ENCODE measurements at regions not wholly inside any gene's neighbourhood (a gene's known extent, or its start where the extent isn't known, plus 50 kb on each side); places are given as distances from the start of the nearest gene placed in this dataset.

DNA sequence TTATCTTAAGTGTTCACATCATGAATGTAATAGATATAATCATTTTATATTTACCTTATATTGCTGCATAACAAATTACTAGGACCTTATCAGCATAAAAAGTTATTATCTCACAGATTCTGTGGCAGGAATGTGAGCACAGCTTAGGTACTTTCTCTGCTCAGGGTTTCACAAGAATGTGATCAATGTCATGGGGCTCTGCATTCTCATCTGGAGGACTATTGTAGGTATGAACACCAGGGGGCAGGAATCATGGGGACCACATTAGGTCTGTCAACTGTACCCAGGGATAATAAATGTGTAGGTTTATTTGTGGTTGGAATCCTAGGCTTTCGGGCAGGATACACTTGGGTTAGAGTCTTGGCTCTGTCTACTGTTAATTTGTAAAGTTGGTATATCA lies 519.2 kb downstream of the ARAP2 start:
- no peak overlapping the region for H3K27ac Mint-ChIP-seq (ENCODE audit: unreplicated experiment)
- no peak for DNase-seq (ENCODE audit: low spot score)
- TF ChIP-seq, protein P1, sequence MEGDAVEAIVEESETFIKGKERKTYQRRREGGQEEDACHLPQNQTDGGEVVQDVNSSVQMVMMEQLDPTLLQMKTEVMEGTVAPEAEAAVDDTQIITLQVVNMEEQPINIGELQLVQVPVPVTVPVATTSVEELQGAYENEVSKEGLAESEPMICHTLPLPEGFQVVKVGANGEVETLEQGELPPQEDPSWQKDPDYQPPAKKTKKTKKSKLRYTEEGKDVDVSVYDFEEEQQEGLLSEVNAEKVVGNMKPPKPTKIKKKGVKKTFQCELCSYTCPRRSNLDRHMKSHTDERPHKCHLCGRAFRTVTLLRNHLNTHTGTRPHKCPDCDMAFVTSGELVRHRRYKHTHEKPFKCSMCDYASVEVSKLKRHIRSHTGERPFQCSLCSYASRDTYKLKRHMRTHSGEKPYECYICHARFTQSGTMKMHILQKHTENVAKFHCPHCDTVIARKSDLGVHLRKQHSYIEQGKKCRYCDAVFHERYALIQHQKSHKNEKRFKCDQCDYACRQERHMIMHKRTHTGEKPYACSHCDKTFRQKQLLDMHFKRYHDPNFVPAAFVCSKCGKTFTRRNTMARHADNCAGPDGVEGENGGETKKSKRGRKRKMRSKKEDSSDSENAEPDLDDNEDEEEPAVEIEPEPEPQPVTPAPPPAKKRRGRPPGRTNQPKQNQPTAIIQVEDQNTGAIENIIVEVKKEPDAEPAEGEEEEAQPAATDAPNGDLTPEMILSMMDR (IDR thresholded peaks at IDR 0.05; ENCODE audit: unreplicated experiment): peak; percentile 49
- H3K27me3 Mint-ChIP-seq (ENCODE audit: unreplicated experiment): peaks cover 2% of the 10 kb centered on the region
- H3K36me3 Mint-ChIP-seq (ENCODE audit: low read depth, unreplicated experiment): no peaks in the 10 kb centered on the region
- H3K9me3 Mint-ChIP-seq (ENCODE audit: unreplicated experiment): no peaks in the 10 kb centered on the region
- H3K4me1 Mint-ChIP-seq (ENCODE audit: unreplicated experiment): no peaks in the 10 kb centered on the region
- H3K4me3 Mint-ChIP-seq (ENCODE audit: unreplicated experiment): no peak overlapping the region

- H3K36me3 Mint-ChIP-seq (ENCODE audit: low read depth, unreplicated experiment): no peaks in the 10 kb centered on the region
- no peak for DNase-seq (ENCODE audit: low spot score)
- peaks cover 2% of the 10 kb centered on the region for H3K27me3 Mint-ChIP-seq (ENCODE audit: unreplicated experiment)
- no peak overlapping the region for H3K4me3 Mint-ChIP-seq (ENCODE audit: unreplicated experiment)
- no peaks in the 10 kb centered on the region for H3K9me3 Mint-ChIP-seq (ENCODE audit: unreplicated experiment)
- peaks cover 4% of the 10 kb centered on the region for H3K4me1 Mint-ChIP-seq (ENCODE audit: unreplicated experiment)
- TF ChIP-seq, protein P1 (IDR thresholded peaks at IDR 0.05; ENCODE audit: unreplicated experiment): no peak
- H3K27ac Mint-ChIP-seq (ENCODE audit: unreplicated experiment): no peak overlapping the region
Observed at GRCh38 chr4:35730414-35730813, 513.9 kb downstream of the ARAP2 start.

DNA sequence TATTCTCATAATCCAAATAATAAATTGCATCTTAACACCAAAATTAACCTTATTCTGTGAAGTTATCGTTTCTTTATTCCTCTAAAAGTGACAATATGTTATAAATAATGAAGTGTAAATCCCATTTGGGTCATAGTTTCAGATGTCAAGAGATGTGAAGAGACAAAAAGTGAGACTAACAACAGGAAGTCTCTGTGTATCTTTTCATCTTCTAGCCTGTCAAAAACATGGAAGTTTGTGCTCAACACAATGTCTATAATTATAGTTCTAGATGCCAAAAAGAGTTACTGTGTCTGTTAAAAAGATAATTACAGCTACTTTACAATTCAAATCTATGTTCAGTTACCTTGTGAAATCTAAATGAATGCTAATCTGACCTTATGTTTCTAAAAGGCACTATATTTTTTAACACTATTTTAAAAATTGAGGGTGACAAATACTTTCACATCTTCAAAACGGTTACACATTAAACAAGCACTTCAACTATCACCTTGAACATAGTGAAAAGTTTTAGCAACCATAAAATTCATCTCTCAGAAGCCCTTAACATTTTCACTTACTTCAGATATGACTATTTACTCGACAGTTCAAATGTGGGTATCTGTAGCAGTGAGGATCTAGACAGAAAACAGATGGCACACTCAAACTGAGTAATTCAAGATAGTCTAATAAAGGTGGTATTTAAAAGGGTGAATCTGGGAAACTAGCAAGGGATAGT lies 509.8 kb downstream of the ARAP2 start:
- no peaks in the 10 kb centered on the region for H3K36me3 Mint-ChIP-seq (ENCODE audit: low read depth, unreplicated experiment)
- H3K27ac Mint-ChIP-seq (ENCODE audit: unreplicated experiment): no peak overlapping the region
- H3K27me3 Mint-ChIP-seq (ENCODE audit: unreplicated experiment): no peaks in the 10 kb centered on the region
- TF ChIP-seq, protein P1 (IDR thresholded peaks at IDR 0.05; ENCODE audit: unreplicated experiment): no peak
- no peaks in the 10 kb centered on the region for H3K9me3 Mint-ChIP-seq (ENCODE audit: unreplicated experiment)
- no peak overlapping the region for H3K4me3 Mint-ChIP-seq (ENCODE audit: unreplicated experiment)
- DNase-seq (ENCODE audit: low spot score): no peak
- H3K4me1 Mint-ChIP-seq (ENCODE audit: unreplicated experiment): peaks cover 4% of the 10 kb centered on the region

DNA sequence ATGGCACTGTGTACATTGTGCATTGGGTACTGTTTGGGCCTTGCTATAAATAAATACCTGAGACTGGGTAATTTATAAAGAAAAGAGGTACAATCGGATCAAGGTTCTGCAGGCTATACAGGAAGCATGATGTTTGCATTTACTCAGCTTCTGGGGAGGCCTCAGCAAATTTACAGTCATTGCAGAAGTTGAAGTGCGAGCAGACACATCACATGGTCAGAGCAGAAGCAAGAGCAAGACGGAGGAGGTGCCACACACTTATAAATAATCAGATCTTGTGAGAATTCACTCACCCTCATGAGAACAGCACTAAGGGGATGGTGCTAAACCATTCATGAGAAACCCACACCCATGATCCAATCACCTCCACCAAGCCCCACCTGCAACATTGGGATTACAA lies 505.0 kb downstream of the ARAP2 start:
- TF ChIP-seq, protein P1 (IDR thresholded peaks at IDR 0.05; ENCODE audit: unreplicated experiment): no peak
- Mint-ChIP-seq H3K9me3 (ENCODE audit: unreplicated experiment) (peaks cover 5% of the 10 kb centered on the region), H3K27me3 (ENCODE audit: unreplicated experiment) (no peaks in the 10 kb centered on the region), H3K4me3 (ENCODE audit: unreplicated experiment) (no peak overlapping the region), H3K27ac (ENCODE audit: unreplicated experiment) (no peak overlapping the region), H3K36me3 (ENCODE audit: low read depth, unreplicated experiment) (no peaks in the 10 kb centered on the region), H3K4me1 (ENCODE audit: unreplicated experiment) (no peaks in the 10 kb centered on the region)
- no peak for DNase-seq (ENCODE audit: low spot score)

GRCh38 chr4:35754047-35754446 lies 490.3 kb downstream of the ARAP2 start:
- TF ChIP-seq, protein P1 (IDR thresholded peaks at IDR 0.05; ENCODE audit: unreplicated experiment): no peak
- peaks cover 4% of the 10 kb centered on the region for H3K4me1 Mint-ChIP-seq (ENCODE audit: unreplicated experiment)
- no peak overlapping the region for H3K27ac Mint-ChIP-seq (ENCODE audit: unreplicated experiment)
- H3K36me3 Mint-ChIP-seq (ENCODE audit: low read depth, unreplicated experiment): no peaks in the 10 kb centered on the region
- no peak overlapping the region for H3K4me3 Mint-ChIP-seq (ENCODE audit: unreplicated experiment)
- no peaks in the 10 kb centered on the region for H3K27me3 Mint-ChIP-seq (ENCODE audit: unreplicated experiment)
- no peaks in the 10 kb centered on the region for H3K9me3 Mint-ChIP-seq (ENCODE audit: unreplicated experiment)
- DNase-seq (ENCODE audit: low spot score): no peak

All from endothelial cell (in vitro differentiated cells).